Esophagus squamous epithelium (tissue), 4 donors: ENCODE measurements at regions not wholly inside any gene's neighbourhood (a gene's known extent, or its start where the extent isn't known, plus 50 kb on each side); places are given as distances from the start of the nearest gene placed in this dataset.

Source experiments
- POLR2A ChIP-seq, 4 donors: fragments of 450-650 bp; IDR thresholded peaks; one replicate each; pipeline ENCODE4 v1.6.1; 2017; ENCODE audit warnings: antibody characterized with exemption in 4 of 4, mild to moderate bottlenecking in 4 of 4, moderate library complexity in 3 of 4
- TF ChIP-seq, protein P1 (sequence below), 6 experiments: fragments of 450-650 bp in 4 of 6; fragments of 200-600 bp in 2 of 6; sonication (generic) in 2 of 6; IDR thresholded peaks; one replicate each; pipeline ENCODE4 v1.5.1; 2016 to 2019; ENCODE audit warnings: antibody characterized with exemption in 6 of 6, mild to moderate bottlenecking in 4 of 6, moderate library complexity in 4 of 6

DNA sequence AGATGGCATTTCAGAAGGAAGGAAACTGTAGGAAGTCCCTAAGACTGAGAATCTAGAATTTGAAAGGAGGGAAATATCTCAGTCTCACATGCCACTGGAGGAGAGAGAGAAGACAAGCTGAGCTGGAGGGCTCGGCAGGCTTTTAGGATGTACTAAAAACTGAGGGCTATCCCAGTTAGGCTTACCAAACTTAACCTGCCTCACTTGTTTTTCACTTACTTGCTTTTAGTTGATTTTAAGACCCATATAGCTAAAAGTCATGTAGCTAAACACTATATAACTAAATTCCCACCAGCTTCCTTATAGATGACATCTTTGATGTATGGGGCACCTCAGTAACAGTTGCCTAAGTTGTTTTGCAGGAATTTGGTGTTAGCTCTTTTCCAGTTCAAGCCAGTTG lies 288.0 kb downstream of the DOK5 start:
- TF ChIP-seq, protein P1, sequence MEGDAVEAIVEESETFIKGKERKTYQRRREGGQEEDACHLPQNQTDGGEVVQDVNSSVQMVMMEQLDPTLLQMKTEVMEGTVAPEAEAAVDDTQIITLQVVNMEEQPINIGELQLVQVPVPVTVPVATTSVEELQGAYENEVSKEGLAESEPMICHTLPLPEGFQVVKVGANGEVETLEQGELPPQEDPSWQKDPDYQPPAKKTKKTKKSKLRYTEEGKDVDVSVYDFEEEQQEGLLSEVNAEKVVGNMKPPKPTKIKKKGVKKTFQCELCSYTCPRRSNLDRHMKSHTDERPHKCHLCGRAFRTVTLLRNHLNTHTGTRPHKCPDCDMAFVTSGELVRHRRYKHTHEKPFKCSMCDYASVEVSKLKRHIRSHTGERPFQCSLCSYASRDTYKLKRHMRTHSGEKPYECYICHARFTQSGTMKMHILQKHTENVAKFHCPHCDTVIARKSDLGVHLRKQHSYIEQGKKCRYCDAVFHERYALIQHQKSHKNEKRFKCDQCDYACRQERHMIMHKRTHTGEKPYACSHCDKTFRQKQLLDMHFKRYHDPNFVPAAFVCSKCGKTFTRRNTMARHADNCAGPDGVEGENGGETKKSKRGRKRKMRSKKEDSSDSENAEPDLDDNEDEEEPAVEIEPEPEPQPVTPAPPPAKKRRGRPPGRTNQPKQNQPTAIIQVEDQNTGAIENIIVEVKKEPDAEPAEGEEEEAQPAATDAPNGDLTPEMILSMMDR (IDR thresholded peaks at IDR 0.05): no peak
- TF ChIP-seq POLR2A (IDR thresholded peaks at IDR 0.05): no peak
